ENCODE measurements at regions not wholly inside any gene's neighbourhood (a gene's known extent, or its start where the extent isn't known, plus 50 kb on each side); places are given as distances from the start of the nearest gene placed in this dataset.
"Not testable (repeated sequence)": the region's sequence is repeated elsewhere in the genome, so short reads cannot be mapped to it uniquely, and the experiment has no call there.

- DNase-seq = not testable (repeated sequence)
Observed at GRCh38 chr3:178211086-178211485, 325.1 kb upstream of the KCNMB2 start.

DNA sequence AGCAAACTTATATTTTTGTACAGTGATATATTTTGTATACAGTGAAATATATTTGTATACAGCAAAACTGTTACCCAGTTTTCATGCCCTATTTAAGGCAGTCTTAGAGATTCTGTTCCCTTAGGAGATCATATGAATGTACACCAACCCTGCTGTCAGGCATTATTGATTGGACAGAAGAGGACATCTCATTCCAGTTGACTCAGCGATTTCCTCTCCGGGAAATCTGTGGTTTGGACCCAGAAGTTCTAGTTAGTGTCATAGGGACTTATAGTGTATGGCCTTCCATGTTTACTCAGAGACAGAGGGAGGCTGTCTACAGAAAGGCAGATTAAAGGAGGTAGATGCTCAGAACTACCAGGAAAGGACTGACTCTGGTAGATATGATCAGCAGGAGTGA is 318.8 kb upstream of the KCNMB2 start:
- no peak for DNase-seq

- no peak for DNase-seq
Observed at GRCh38 chr3:178218231-178218630, 318.0 kb upstream of the KCNMB2 start.

DNA sequence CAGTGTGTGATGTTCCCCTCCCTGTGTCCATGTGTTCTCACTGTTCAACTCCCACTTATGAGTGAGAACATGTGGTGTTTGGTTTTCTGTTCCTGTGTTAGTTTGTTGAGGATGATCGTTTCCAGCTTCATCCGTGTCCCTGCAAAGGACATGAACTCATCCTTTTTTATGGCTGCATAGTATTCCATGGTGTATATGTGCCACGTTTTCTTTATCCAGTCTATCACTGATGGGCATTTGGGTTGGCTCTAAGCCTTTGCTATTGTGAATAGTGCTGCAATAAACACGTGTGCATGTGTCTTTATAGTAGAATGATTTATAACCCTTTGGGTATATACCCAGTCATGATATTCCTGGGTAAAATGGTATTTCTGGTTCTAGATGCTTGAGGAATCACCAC is 316.6 kb upstream of the KCNMB2 start:
- DNase-seq = not testable (repeated sequence)

GRCh38 chr3:178223876-178224275 is 312.4 kb upstream of the KCNMB2 start:
- no peak for DNase-seq

- no peak for DNase-seq
Observed at GRCh38 chr3:178226094-178226493, 310.1 kb upstream of the KCNMB2 start.

GRCh38 chr3:178231645-178232044 is 304.6 kb upstream of the KCNMB2 start:
- no peak for DNase-seq

GRCh38 chr3:178233371-178234071 is 302.7 kb upstream of the KCNMB2 start:
- no peak for DNase-seq

- DNase-seq = peak; percentile 71
Observed at GRCh38 chr3:178236555-178237277, 299.5 kb upstream of the KCNMB2 start.

GRCh38 chr3:178238179-178238578 is 298.1 kb upstream of the KCNMB2 start:
- no peak for DNase-seq

DNA sequence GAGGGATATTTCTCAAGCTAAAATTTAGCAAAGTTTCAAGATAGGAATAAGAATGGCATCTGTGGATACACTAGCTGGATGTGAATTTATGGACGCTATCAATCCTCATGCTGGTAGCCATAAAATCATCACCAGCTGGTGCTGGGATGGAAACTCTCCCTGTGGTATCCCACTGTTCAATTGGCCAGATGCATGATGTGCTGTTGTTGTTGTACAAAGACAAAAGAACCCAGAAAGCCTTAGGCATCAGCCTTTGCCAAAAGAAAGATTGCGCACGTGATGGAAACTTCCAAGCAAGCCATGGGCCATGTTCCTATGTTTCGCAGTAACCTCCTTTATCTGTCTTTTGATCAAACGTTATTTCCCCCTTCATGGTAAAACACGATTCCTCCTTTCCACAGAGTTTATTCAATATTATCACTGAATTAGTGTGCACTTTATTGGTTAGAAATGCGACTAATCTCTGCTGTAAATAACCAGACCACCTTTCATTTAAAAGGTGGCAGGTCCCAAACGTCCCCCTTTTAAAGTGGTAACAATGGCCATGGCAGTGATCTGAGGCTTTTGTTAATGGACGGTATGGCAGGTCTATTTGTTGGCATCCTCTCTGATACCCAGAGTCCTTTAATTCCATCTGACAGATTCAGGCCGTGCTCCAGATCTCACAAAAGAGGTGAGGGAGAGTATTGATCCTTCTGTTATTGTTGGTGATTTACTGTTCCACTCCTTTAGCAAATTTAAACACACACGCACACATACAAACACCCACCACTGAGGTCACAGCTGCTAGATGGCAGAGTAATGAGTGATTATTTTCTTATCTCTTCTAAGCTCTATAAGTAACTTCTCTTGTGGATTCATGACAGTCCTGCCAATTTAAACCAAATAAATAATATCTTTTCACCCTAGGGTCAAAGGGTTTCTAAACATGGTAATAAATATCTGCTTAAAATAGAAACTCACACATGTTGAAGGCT is 291.2 kb upstream of the KCNMB2 start:
- DNase-seq = no peak

GRCh38 chr3:178246004-178246403 is 290.2 kb upstream of the KCNMB2 start:
- DNase-seq = no peak

DNA sequence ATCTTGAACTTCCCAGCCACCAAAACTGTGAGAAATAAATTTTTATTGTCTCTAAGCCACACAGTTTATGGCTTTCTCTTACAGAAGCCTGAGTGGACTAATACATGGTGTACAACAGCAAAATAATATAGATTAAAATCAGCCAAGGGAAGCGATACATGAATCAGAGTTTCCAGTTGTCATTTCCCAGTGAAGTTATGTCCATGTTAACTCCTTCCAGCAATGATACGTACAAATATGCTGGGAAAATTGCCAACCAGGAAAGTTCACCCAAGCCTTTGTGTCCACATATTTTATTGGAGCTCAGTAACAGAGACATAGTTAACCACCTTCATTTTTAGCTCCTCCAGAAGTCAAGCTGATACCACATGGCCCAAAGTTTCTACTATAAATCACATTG is 280.9 kb upstream of the KCNMB2 start:
- DNase-seq = no peak

DNA sequence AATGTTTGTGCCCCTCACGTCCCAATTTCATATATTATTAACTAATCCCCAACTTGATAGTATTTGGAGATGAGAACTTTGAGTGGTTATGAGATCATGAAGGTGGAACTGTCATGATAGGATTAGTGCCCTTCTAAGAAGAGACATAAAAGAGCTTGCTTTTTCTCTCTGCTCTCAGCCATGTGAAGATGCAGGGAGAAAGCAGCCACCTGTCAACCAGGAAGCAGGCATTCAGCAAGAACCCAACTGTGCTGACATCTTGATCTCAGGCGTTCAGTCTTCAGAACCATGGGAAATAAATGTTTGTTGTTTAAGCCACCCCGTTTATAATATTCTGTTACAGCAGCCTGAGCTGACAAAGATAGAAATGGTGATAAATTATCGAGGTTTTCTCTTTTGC is 278.7 kb upstream of the KCNMB2 start:
- no peak for DNase-seq

DNA sequence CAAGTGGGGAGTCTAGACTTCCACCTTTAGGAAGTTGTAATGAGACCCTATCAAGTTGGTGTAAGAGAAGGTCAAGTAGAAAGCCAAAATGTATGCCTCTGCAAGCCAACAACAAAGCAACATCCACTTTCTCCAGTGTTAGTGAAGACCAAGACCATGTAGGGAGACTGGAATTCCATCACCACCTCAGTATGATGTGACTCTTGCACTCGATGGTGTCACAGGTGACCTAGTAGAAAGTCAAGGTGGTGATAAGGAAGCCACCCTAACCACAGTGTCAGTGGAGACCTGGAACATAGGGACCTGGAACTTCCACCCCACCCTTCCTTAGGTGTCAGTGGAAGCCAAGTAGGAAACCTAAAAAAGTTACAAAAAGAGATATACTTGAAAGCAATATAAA is 278.1 kb upstream of the KCNMB2 start:
- no peak for DNase-seq

GRCh38 chr3:178259703-178260102 is 276.5 kb upstream of the KCNMB2 start:
- no peak for DNase-seq

- DNase-seq = peak; percentile 39
Observed at GRCh38 chr3:178260887-178261565, 275.2 kb upstream of the KCNMB2 start.

DNA sequence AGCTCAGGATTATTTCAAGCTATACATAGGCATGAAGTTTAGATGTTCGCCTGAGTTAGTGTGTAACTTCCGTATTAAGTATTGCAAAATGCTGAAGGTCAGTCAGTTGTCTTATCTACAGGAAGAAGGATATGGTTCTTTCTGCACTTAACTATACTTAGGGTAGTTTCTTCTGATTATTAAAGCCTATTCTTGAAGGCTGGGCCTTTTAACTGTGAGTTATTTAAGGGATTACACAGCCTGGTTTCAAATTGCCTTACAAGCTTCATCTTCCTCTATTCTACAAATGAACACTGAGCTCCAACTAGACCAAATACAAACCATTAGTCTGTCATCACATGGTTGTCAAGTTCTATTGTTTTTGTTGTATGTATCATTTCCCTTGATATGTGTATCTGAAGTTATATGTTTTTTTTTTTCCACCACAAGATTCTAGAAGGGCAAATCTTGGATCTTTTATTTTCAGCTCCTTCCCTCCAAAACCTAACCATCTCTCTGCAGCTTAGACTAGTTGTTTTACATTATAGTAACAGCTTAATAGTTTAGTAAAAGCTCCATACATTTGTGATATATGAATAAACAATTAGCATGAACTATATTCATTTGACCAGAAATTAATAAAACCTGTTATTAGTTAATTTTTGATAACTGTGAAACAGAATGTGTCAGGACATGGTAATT is 272.9 kb upstream of the KCNMB2 start:
- DNase-seq = no peak

DNA sequence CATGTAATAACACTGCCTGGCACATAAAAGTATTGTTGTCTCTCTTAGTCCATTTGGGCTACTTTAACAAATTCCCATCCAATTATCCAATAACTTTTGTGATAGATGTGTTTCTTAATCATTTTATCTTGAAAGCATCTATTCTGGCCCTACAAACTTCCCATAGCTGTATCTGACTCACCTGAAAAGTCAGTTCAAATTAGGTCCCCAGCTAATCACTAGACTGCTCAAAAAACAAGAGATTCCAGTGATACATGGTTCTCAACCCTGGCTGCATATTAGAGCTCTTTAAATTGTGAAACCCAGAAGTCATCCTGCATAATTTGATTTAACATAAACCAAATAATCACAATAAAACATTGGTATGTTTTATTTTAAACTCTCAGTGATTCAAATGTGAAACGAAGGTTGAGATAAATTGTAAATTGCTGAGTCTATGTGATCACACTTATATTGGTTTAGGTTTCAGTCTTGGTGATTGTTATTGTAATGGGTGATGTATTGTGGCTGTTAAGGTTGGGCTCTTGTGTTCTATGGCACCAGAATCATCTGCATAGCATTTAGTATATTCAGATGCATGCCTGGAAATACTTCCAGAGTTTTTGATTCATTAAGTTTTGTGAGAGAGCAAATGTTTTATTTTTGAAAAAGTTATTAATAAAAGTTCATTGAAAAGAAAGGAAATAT is 268.9 kb upstream of the KCNMB2 start:
- no peak for DNase-seq

DNA sequence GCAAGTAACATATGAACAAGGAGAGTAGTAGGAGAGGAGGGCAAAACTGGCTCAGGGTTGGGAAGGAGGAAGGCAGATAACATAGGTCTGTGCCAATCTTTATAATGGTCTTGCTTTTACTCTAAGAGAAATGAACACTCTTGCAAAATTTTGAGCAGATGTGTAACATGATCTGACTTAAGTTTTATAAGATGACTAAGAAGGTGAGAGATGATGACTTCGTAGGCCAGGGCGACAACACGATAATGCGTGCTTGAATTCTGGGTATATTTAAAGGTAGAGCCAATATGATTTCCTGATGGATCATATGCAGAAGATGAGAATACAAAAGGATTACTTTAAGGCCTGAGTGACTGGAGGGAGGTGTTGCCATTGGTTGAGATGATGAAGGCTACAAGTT is 265.4 kb upstream of the KCNMB2 start:
- DNase-seq = no peak
